HG03521 (cell line): ENCODE measurements at regions not wholly inside any gene's neighbourhood (a gene's known extent, or its start where the extent isn't known, plus 50 kb on each side); places are given as distances from the start of the nearest gene placed in this dataset.

Experiments
- ATAC-seq: cut with Tn5 transposase; IDR thresholded peaks from one replicate; pipeline ENCODE4 v1.9.1; 2021; ENCODE audit warnings: mild to moderate bottlenecking, moderate library complexity; ENCODE audit not compliant: unreplicated experiment

- no peak for ATAC-seq
These were observed 1717.1 kb upstream of the RAG2 start for GRCh38 chr11:38315151-38315550.

- ATAC-seq = no peak
These were observed 1709.4 kb upstream of the RAG2 start for GRCh38 chr11:38307455-38307854.

- ATAC-seq = no peak
These were observed 1707.6 kb upstream of the RAG2 start for GRCh38 chr11:38305682-38306081.

GRCh38 chr11:38304926-38305325 lies 1706.9 kb upstream of the RAG2 start:
- ATAC-seq = no peak

- no peak for ATAC-seq
These were observed 1704.5 kb upstream of the RAG2 start for GRCh38 chr11:38302564-38302963.

- ATAC-seq = no peak
These were observed 1702.5 kb upstream of the RAG2 start for GRCh38 chr11:38300570-38300969.

GRCh38 chr11:38296211-38296776 lies 1698.3 kb upstream of the RAG2 start:
- no peak for ATAC-seq

- ATAC-seq = no peak
These were observed 1684.7 kb upstream of the RAG2 start for GRCh38 chr11:38282718-38283117.

- no peak for ATAC-seq
These were observed 1680.6 kb upstream of the RAG2 start for GRCh38 chr11:38278457-38279141.

GRCh38 chr11:38274031-38274430 lies 1676.0 kb upstream of the RAG2 start:
- ATAC-seq = no peak

GRCh38 chr11:38272376-38272775 lies 1674.3 kb upstream of the RAG2 start:
- ATAC-seq = no peak

- no peak for ATAC-seq
These were observed 1668.7 kb upstream of the RAG2 start for GRCh38 chr11:38266691-38267090.

GRCh38 chr11:38256436-38256835 lies 1658.4 kb upstream of the RAG2 start:
- ATAC-seq = no peak

GRCh38 chr11:38254913-38255312 lies 1656.9 kb upstream of the RAG2 start:
- ATAC-seq = no peak

GRCh38 chr11:38252620-38253019 lies 1654.6 kb upstream of the RAG2 start:
- no peak for ATAC-seq

GRCh38 chr11:38246451-38246850 lies 1648.4 kb upstream of the RAG2 start:
- no peak for ATAC-seq

GRCh38 chr11:38226684-38227083 lies 1628.6 kb upstream of the RAG2 start:
- ATAC-seq = no peak

- ATAC-seq = no peak
These were observed 1623.3 kb upstream of the RAG2 start for GRCh38 chr11:38221295-38221694.

- ATAC-seq = no peak
These were observed 1621.6 kb upstream of the RAG2 start for GRCh38 chr11:38219636-38220035.

GRCh38 chr11:38208951-38209350 lies 1610.9 kb upstream of the RAG2 start:
- no peak for ATAC-seq

- no peak for ATAC-seq
These were observed 1608.6 kb upstream of the RAG2 start for GRCh38 chr11:38206663-38207062.

- no peak for ATAC-seq
These were observed 1593.1 kb upstream of the RAG2 start for GRCh38 chr11:38191101-38191500.
